T-helper 2 cell treated with Interferon-gamma antibody and Interleukin-4, amounts not matched to agents 100 ng/mL and 5 ng/mL, for 36 hours (primary cell): ENCODE measurements at regions not wholly inside any gene's neighbourhood (a gene's known extent, or its start where the extent isn't known, plus 50 kb on each side); places are given as distances from the start of the nearest gene placed in this dataset.
"Not testable (repeated sequence)": the region's sequence is repeated elsewhere in the genome, so short reads cannot be mapped to it uniquely, and the experiment has no call there.

Source experiments
- intact Hi-C: fragments of 100-400 bp; cut with micrococcal nuclease; formaldehyde crosslinking; loops from one replicate; pipeline ENCODE4 v1.15.1; 2023

- intact Hi-C loops = no loop called here
These were observed 152.6 kb downstream of the RTL9 start for GRCh38 chrX:110511238-110511637.

GRCh38 chrX:110512341-110512740 is 153.7 kb downstream of the RTL9 start:
- intact Hi-C loops = no loop called here

GRCh38 chrX:110514509-110514908 is 155.9 kb downstream of the RTL9 start:
- intact Hi-C loops = no loop called here

GRCh38 chrX:110519501-110519900 is 160.9 kb downstream of the RTL9 start:
- intact Hi-C loops = no loop called here

GRCh38 chrX:110519906-110520452 is 161.3 kb downstream of the RTL9 start:
- intact Hi-C loops = no loop called here

GRCh38 chrX:110520652-110521051 is 162.0 kb downstream of the RTL9 start:
- intact Hi-C loops = not testable (repeated sequence)

- intact Hi-C loops = no loop called here
These were observed 173.4 kb downstream of the RTL9 start for GRCh38 chrX:110531873-110532580.

GRCh38 chrX:110532581-110532931 is 173.9 kb downstream of the RTL9 start:
- intact Hi-C loops = no loop called here

GRCh38 chrX:110536816-110537215 is 178.2 kb downstream of the RTL9 start:
- intact Hi-C loops = no loop called here

GRCh38 chrX:110541266-110541665 is 182.6 kb downstream of the RTL9 start:
- intact Hi-C loops = no loop called here

GRCh38 chrX:110550854-110551253 is 192.2 kb downstream of the RTL9 start:
- intact Hi-C loops = not testable (repeated sequence)

GRCh38 chrX:110557864-110558263 is 199.2 kb downstream of the RTL9 start:
- intact Hi-C loops = no loop called here

GRCh38 chrX:110558406-110558805 is 199.8 kb downstream of the RTL9 start:
- intact Hi-C loops = no loop called here

GRCh38 chrX:110561034-110561433 is 202.4 kb downstream of the RTL9 start:
- intact Hi-C loops = no loop called here

GRCh38 chrX:110563282-110563681 is 204.6 kb downstream of the RTL9 start:
- intact Hi-C loops = no loop called here

GRCh38 chrX:110568441-110568840 is 209.8 kb downstream of the RTL9 start:
- intact Hi-C loops = no loop called here

GRCh38 chrX:110569506-110569905 is 210.9 kb downstream of the RTL9 start:
- intact Hi-C loops = no loop called here

GRCh38 chrX:110578270-110578669 is 217.3 kb downstream of the CHRDL1 start:
- intact Hi-C loops = no loop called here

GRCh38 chrX:110584083-110584482 is 211.5 kb downstream of the CHRDL1 start:
- intact Hi-C loops = no loop called here

- intact Hi-C loops = no loop called here
These were observed 207.5 kb downstream of the CHRDL1 start for GRCh38 chrX:110588164-110588563.

- intact Hi-C loops = no loop called here
These were observed 206.8 kb downstream of the CHRDL1 start for GRCh38 chrX:110588853-110589252.

GRCh38 chrX:110600745-110601310 is 194.8 kb downstream of the CHRDL1 start:
- intact Hi-C loops = no loop called here

- intact Hi-C loops = no loop called here
These were observed 181.0 kb downstream of the CHRDL1 start for GRCh38 chrX:110614596-110614995.
